Endothelial cell (in vitro differentiated cells): ENCODE measurements at regions not wholly inside any gene's neighbourhood (a gene's known extent, or its start where the extent isn't known, plus 50 kb on each side); places are given as distances from the start of the nearest gene placed in this dataset.
A peak's percentile ranks its signal among the peaks of the same experiment; 100 is the strongest.

Experiments used
- DNase-seq: peaks from one replicate; pipeline ENCODE4 v3.0.0; 2021; ENCODE audit warnings: low spot score
- H3K27ac Mint-ChIP-seq: one replicate; pipeline ENCODE4 v1.8.0; 2021; ENCODE audit warnings: mixed read lengths, inconsistent platforms; ENCODE audit not compliant: unreplicated experiment
- H3K27me3 Mint-ChIP-seq: one replicate; pipeline ENCODE4 v1.8.0; 2021; ENCODE audit warnings: mild to moderate bottlenecking, moderate library complexity, mixed read lengths, inconsistent platforms; ENCODE audit not compliant: unreplicated experiment
- H3K36me3 Mint-ChIP-seq: one replicate; pipeline ENCODE4 v1.8.0; 2021; ENCODE audit warnings: mild to moderate bottlenecking, low read depth, mixed read lengths, inconsistent platforms; ENCODE audit not compliant: unreplicated experiment
- H3K4me1 Mint-ChIP-seq: one replicate; pipeline ENCODE4 v1.8.0; 2021; ENCODE audit warnings: mild to moderate bottlenecking, mixed read lengths, inconsistent platforms; ENCODE audit not compliant: unreplicated experiment
- H3K4me3 Mint-ChIP-seq: one replicate; pipeline ENCODE4 v1.8.0; 2021; ENCODE audit warnings: mild to moderate bottlenecking, mixed read lengths, inconsistent platforms; ENCODE audit not compliant: unreplicated experiment
- H3K9me3 Mint-ChIP-seq: one replicate; pipeline ENCODE4 v1.8.0; 2021; ENCODE audit warnings: mixed read lengths, inconsistent platforms; ENCODE audit not compliant: unreplicated experiment
- TF ChIP-seq, protein P1 (sequence below): fragments of 200-600 bp; sonication (generic); IDR thresholded peaks from one replicate; pipeline ENCODE4 v1.5.0; 2021; ENCODE audit warnings: antibody characterized with exemption; ENCODE audit not compliant: unreplicated experiment

DNA sequence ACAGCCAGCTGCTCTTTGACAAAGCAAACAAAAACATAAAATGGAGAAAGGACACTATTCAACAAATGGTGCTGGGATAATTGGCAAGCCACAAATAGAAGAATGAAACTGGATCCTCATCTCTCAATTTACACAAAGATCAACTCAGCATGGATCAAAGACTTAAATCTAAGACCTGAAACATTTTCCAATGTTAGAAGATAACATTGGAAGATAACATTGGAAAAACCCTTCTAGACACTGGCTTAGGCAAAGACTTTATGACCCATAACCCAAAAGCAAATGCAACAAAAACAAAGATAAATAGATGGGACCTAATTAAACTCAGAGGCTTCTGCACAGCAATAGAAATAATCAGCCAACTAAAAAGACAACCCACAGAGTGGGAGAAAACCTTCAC lies 425.7 kb upstream of the SEMA3D start:
- no peaks in the 10 kb centered on the region for H3K9me3 Mint-ChIP-seq

DNA sequence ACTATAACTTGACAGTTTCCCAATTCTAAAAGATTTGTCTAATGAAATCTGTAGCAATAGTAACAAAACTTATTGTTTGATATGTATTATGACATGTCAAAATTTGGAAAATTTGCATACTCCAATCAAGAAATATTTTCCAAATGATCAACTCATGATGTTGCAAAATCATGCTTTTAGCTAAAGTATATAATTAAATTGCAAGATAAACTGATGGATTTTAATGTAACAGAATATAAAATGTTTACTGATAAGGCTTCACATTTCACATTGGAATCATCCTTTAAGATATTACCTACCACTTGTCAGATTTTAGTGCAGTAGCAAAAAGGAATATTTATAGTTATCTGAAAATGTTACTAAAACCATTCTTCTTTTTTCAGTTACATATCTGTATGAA lies 421.9 kb upstream of the SEMA3D start:
- H3K27ac Mint-ChIP-seq = no peak overlapping the region
- TF ChIP-seq, protein P1, sequence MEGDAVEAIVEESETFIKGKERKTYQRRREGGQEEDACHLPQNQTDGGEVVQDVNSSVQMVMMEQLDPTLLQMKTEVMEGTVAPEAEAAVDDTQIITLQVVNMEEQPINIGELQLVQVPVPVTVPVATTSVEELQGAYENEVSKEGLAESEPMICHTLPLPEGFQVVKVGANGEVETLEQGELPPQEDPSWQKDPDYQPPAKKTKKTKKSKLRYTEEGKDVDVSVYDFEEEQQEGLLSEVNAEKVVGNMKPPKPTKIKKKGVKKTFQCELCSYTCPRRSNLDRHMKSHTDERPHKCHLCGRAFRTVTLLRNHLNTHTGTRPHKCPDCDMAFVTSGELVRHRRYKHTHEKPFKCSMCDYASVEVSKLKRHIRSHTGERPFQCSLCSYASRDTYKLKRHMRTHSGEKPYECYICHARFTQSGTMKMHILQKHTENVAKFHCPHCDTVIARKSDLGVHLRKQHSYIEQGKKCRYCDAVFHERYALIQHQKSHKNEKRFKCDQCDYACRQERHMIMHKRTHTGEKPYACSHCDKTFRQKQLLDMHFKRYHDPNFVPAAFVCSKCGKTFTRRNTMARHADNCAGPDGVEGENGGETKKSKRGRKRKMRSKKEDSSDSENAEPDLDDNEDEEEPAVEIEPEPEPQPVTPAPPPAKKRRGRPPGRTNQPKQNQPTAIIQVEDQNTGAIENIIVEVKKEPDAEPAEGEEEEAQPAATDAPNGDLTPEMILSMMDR = no peak
- H3K27me3 Mint-ChIP-seq = peaks cover 2% of the 10 kb centered on the region
- H3K9me3 Mint-ChIP-seq = no peaks in the 10 kb centered on the region
- no peak overlapping the region for H3K4me3 Mint-ChIP-seq
- no peaks in the 10 kb centered on the region for H3K4me1 Mint-ChIP-seq
- no peaks in the 10 kb centered on the region for H3K36me3 Mint-ChIP-seq
- DNase-seq = no peak

More for the DNA sequence above, 425.7 kb upstream of the SEMA3D start:
- Mint-ChIP-seq H3K4me3 (no peak overlapping the region), H3K4me1 (no peaks in the 10 kb centered on the region), H3K27ac (no peak overlapping the region), H3K36me3 (no peaks in the 10 kb centered on the region), H3K27me3 (peaks cover 2% of the 10 kb centered on the region)
- TF ChIP-seq, protein P1 = no peak
- no peak for DNase-seq

DNA sequence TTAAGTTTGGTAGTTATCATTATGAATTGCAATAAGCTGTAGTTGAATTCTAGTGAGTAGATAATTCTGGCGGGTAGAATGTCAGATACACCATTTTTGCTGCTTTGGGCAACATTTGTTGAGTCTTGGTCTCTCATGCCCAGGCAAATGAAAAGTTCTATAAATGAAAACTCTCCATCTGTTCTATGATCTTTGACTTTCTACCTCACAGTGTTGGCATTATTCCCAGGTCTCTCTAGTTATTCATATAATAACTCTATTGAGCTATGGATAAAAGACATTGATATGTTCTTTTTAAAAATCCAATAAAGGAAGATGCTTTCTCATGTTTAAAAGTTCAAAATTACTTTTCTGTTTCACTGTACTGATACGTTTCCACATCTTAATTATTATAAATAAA lies 415.3 kb upstream of the SEMA3D start:
- Mint-ChIP-seq H3K27ac (no peak overlapping the region), H3K36me3 (no peaks in the 10 kb centered on the region), H3K27me3 (no peaks in the 10 kb centered on the region), H3K4me3 (no peak overlapping the region), H3K9me3 (no peaks in the 10 kb centered on the region), H3K4me1 (peaks cover 7% of the 10 kb centered on the region)
- DNase-seq = no peak
- TF ChIP-seq, protein P1 = no peak

DNA sequence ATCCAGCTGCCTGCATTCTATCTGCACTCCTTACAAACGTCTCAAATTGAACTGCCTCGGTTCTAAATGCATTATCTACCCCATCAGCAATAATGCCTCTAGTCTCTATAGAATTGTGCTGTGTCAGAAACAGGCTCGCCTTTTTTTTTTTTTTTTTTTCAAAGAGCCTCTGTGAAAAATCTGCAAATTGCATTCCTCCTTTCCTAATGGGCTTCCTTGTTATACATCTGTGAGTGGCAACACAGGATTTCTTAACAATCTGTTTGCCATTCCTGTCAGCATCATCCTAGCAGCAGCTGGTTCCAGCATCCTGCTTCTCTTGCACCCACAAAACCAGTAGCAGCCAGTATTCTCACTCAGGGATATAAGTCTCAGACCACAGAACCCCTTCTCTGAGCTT lies 413.5 kb upstream of the SEMA3D start:
- no peaks in the 10 kb centered on the region for H3K9me3 Mint-ChIP-seq
- peak; percentile 10 for DNase-seq
- no peak overlapping the region for H3K27ac Mint-ChIP-seq
- peaks cover 7% of the 10 kb centered on the region for H3K4me1 Mint-ChIP-seq
- no peak overlapping the region for H3K4me3 Mint-ChIP-seq
- TF ChIP-seq, protein P1 = no peak
- no peaks in the 10 kb centered on the region for H3K27me3 Mint-ChIP-seq
- no peaks in the 10 kb centered on the region for H3K36me3 Mint-ChIP-seq

DNA sequence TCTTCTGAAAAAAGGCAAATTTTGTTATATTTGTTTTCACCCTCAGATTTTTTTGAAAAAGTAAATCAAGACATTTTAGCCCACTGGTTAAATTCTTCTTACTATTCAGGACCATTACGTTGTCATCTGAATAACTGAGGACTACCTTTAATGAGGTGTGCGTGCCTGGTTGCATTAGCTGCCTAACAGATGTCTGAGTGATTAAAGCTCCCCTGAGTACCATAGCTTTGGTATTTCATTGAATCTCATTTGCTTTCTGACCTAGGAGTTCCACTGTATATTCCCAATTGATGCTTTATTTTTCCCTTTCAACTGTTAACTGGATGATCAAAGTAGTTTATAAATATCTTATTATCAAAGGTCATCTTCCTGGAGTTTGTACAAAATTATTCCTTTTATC lies 410.0 kb upstream of the SEMA3D start:
- Mint-ChIP-seq H3K9me3 (no peaks in the 10 kb centered on the region), H3K27me3 (no peaks in the 10 kb centered on the region), H3K4me1 (peaks cover 7% of the 10 kb centered on the region), H3K4me3 (no peak overlapping the region), H3K36me3 (no peaks in the 10 kb centered on the region), H3K27ac (no peak overlapping the region)
- TF ChIP-seq, protein P1 = no peak
- DNase-seq = no peak
